ENCODE measurements at regions not wholly inside any gene's neighbourhood (a gene's known extent, or its start where the extent isn't known, plus 50 kb on each side); places are given as distances from the start of the nearest gene placed in this dataset.

GRCh38 chr2:562391-563364 is 114.5 kb downstream of the TMEM18 start:
- H3K27ac ChIP-seq (replicated peaks; ENCODE audit: low read length): no peak overlapping the region
- peaks cover 0 to 2% of the 10 kb centered on the region in 2 donors for H3K4me1 ChIP-seq (ENCODE audit: control insufficient read depth in 2 of 2, insufficient read depth in 1 of 2, low read depth in 1 of 2, low read length in 2 of 2)
- H3K79me1 ChIP-seq (ENCODE audit: low read depth, low read length): no peaks in the 10 kb centered on the region
- peak overlapping the region; percentile 85 for H4K91ac ChIP-seq (ENCODE audit: low read depth, low read length, poor library complexity)
- no peak for DNase-seq (ENCODE audit: low spot score)
- H3K9me3 ChIP-seq (replicated peaks in 1 of 2; ENCODE audit: control insufficient read depth in 2 of 2, insufficient read depth in 1 of 2, low read depth in 1 of 2, low read length in 2 of 2): peaks cover 0 to 2% of the 10 kb centered on the region in 2 donors
- peak overlapping the region; percentile 96 for H2AK5ac ChIP-seq (ENCODE audit: low read depth, low read length)
- peaks cover 0 to 5% (median 0%) of the 10 kb centered on the region in 3 experiments for H3K27me3 ChIP-seq (ENCODE audit: control insufficient read depth in 3 of 3, insufficient read depth in 3 of 3, low read depth in 1 of 3, low read length in 3 of 3)
- no peak overlapping the region for H2BK120ac ChIP-seq (ENCODE audit: low read depth, low read length)
- H3K4ac ChIP-seq (ENCODE audit: low read length): peak overlapping the region; percentile 53
- H2AFZ ChIP-seq (ENCODE audit: low read length): no peak overlapping the region
- no peak overlapping the region for H2BK5ac ChIP-seq (ENCODE audit: low read length)
- H4K8ac ChIP-seq (ENCODE audit: low read depth, low read length): peak overlapping the region; percentile 65
- H3K36me3 ChIP-seq (replicated peaks in 1 of 2; ENCODE audit: control insufficient read depth in 2 of 2, insufficient read depth in 2 of 2, low read length in 2 of 2): no peaks in the 10 kb centered on the region
- no peak overlapping the region for H3K4me3 ChIP-seq (ENCODE audit: low read length in 2 of 2)
- H3K9ac ChIP-seq (ENCODE audit: low read depth, low read length, poor library complexity): peak overlapping the region; percentile 44
- H3K4me2 ChIP-seq (ENCODE audit: insufficient read depth, low read length, poor library complexity, severe bottlenecking): no peak overlapping the region
- H2BK15ac ChIP-seq (ENCODE audit: low read length): peak overlapping the region; percentile 96
- WGBS, 2 donors (ENCODE audit: extremely low coverage in 2 of 2, insufficient read length in 2 of 2, insufficient replicate concordance in 1 of 2): no CpG with 5 or more reads among the region's 33 CpGs
- peak overlapping the region; percentile 94 for H2BK12ac ChIP-seq (ENCODE audit: low read length)
- peak overlapping the region; percentile 97 for H3K14ac ChIP-seq (ENCODE audit: low read length)
- peak overlapping the region; percentile 65 for H3K23ac ChIP-seq (ENCODE audit: low read depth, low read length, poor library complexity)
- H3K18ac ChIP-seq (ENCODE audit: low read length): peak overlapping the region; percentile 95

- H3K9ac ChIP-seq (ENCODE audit: low read depth, low read length, poor library complexity): no peak overlapping the region
- no peak overlapping the region for H3K23ac ChIP-seq (ENCODE audit: low read depth, low read length, poor library complexity)
- H3K18ac ChIP-seq (ENCODE audit: low read length): no peak overlapping the region
- no peak overlapping the region for H4K8ac ChIP-seq (ENCODE audit: low read depth, low read length)
- H4K91ac ChIP-seq (ENCODE audit: low read depth, low read length, poor library complexity): no peak overlapping the region
- no peak overlapping the region for H3K4me2 ChIP-seq (ENCODE audit: insufficient read depth, low read length, poor library complexity, severe bottlenecking)
- H2BK120ac ChIP-seq (ENCODE audit: low read depth, low read length): no peak overlapping the region
- WGBS, 2 donors (ENCODE audit: extremely low coverage in 2 of 2, insufficient read length in 2 of 2, insufficient replicate concordance in 1 of 2): no CpG with 5 or more reads among the region's 14 CpGs
- no peak overlapping the region for H2AK5ac ChIP-seq (ENCODE audit: low read depth, low read length)
- peaks cover 0 to 2% of the 10 kb centered on the region in 2 donors for H3K9me3 ChIP-seq (replicated peaks in 1 of 2; ENCODE audit: control insufficient read depth in 2 of 2, insufficient read depth in 1 of 2, low read depth in 1 of 2, low read length in 2 of 2)
- no peak overlapping the region for H3K4me3 ChIP-seq (ENCODE audit: low read length in 2 of 2)
- no peak overlapping the region for H2BK12ac ChIP-seq (ENCODE audit: low read length)
- no peak overlapping the region for H2BK5ac ChIP-seq (ENCODE audit: low read length)
- no peak overlapping the region for H3K4ac ChIP-seq (ENCODE audit: low read length)
- H2BK15ac ChIP-seq (ENCODE audit: low read length): no peak overlapping the region
- no peak overlapping the region for H2AFZ ChIP-seq (ENCODE audit: low read length)
- no peaks in the 10 kb centered on the region for H3K79me1 ChIP-seq (ENCODE audit: low read depth, low read length)
- H3K4me1 ChIP-seq (ENCODE audit: control insufficient read depth in 2 of 2, insufficient read depth in 1 of 2, low read depth in 1 of 2, low read length in 2 of 2): peaks cover 2 to 9% of the 10 kb centered on the region in 2 donors
- no peak overlapping the region for H3K27ac ChIP-seq (replicated peaks; ENCODE audit: low read length)
- H3K27me3 ChIP-seq (ENCODE audit: control insufficient read depth in 3 of 3, insufficient read depth in 3 of 3, low read depth in 1 of 3, low read length in 3 of 3): peaks cover 0 to 5% (median 0%) of the 10 kb centered on the region in 3 experiments
- H3K36me3 ChIP-seq (replicated peaks in 1 of 2; ENCODE audit: control insufficient read depth in 2 of 2, insufficient read depth in 2 of 2, low read length in 2 of 2): no peaks in the 10 kb centered on the region
- H3K14ac ChIP-seq (ENCODE audit: low read length): no peak overlapping the region
- no peak for DNase-seq (ENCODE audit: low spot score)
Measured at GRCh38 chr2:558879-559278, 118.3 kb downstream of the TMEM18 start.

GRCh38 chr2:558302-558642 is 118.9 kb downstream of the TMEM18 start:
- H2BK120ac ChIP-seq (ENCODE audit: low read depth, low read length): no peak overlapping the region
- no peak overlapping the region for H2AFZ ChIP-seq (ENCODE audit: low read length)
- H3K9me3 ChIP-seq (replicated peaks in 1 of 2; ENCODE audit: control insufficient read depth in 2 of 2, insufficient read depth in 1 of 2, low read depth in 1 of 2, low read length in 2 of 2): peaks cover 0 to 2% of the 10 kb centered on the region in 2 donors

GRCh38 chr2:557635-558301 is 119.4 kb downstream of the TMEM18 start:
- H2BK5ac ChIP-seq (ENCODE audit: low read length): no peak overlapping the region
- WGBS, 2 donors (ENCODE audit: extremely low coverage in 2 of 2, insufficient read length in 2 of 2, insufficient replicate concordance in 1 of 2): no CpG with 5 or more reads among the region's 34 CpGs

More at GRCh38 chr2:558302-558642, 118.9 kb downstream of the TMEM18 start:
- Histone ChIP-seq H2BK15ac (ENCODE audit: low read length) (no peak overlapping the region), H3K18ac (ENCODE audit: low read length) (no peak overlapping the region), H4K8ac (ENCODE audit: low read depth, low read length) (no peak overlapping the region), H3K79me1 (ENCODE audit: low read depth, low read length) (no peaks in the 10 kb centered on the region), H3K27me3 (ENCODE audit: control insufficient read depth in 3 of 3, insufficient read depth in 3 of 3, low read depth in 1 of 3, low read length in 3 of 3) (peaks cover 0 to 5% (median 0%) of the 10 kb centered on the region in 3 experiments), H3K4me1 (ENCODE audit: control insufficient read depth in 2 of 2, insufficient read depth in 1 of 2, low read depth in 1 of 2, low read length in 2 of 2) (peaks cover 0 to 9% of the 10 kb centered on the region in 2 donors), H2BK5ac (ENCODE audit: low read length) (no peak overlapping the region), H3K36me3 (replicated peaks in 1 of 2; ENCODE audit: control insufficient read depth in 2 of 2, insufficient read depth in 2 of 2, low read length in 2 of 2) (no peaks in the 10 kb centered on the region), H2BK12ac (ENCODE audit: low read length) (no peak overlapping the region), H3K4ac (ENCODE audit: low read length) (no peak overlapping the region), H3K27ac (replicated peaks; ENCODE audit: low read length) (no peak overlapping the region), H3K4me3 (ENCODE audit: low read length in 2 of 2) (no peak overlapping the region), H3K4me2 (ENCODE audit: insufficient read depth, low read length, poor library complexity, severe bottlenecking) (no peak overlapping the region), H3K9ac (ENCODE audit: low read depth, low read length, poor library complexity) (no peak overlapping the region), H3K23ac (ENCODE audit: low read depth, low read length, poor library complexity) (no peak overlapping the region), H2AK5ac (ENCODE audit: low read depth, low read length) (no peak overlapping the region), H4K91ac (ENCODE audit: low read depth, low read length, poor library complexity) (no peak overlapping the region), H3K14ac (ENCODE audit: low read length) (no peak overlapping the region)
- WGBS, 2 donors (ENCODE audit: extremely low coverage in 2 of 2, insufficient read length in 2 of 2, insufficient replicate concordance in 1 of 2): no CpG with 5 or more reads among the region's 17 CpGs
- no peak for DNase-seq (ENCODE audit: low spot score)

More at GRCh38 chr2:557635-558301, 119.4 kb downstream of the TMEM18 start:
- Histone ChIP-seq H3K9ac (ENCODE audit: low read depth, low read length, poor library complexity) (no peak overlapping the region), H3K27ac (replicated peaks; ENCODE audit: low read length) (no peak overlapping the region), H2BK120ac (ENCODE audit: low read depth, low read length) (no peak overlapping the region), H3K18ac (ENCODE audit: low read length) (peak overlapping the region; percentile 25), H3K4me3 (ENCODE audit: low read length in 2 of 2) (no peak overlapping the region), H2AK5ac (ENCODE audit: low read depth, low read length) (no peak overlapping the region), H3K36me3 (replicated peaks in 1 of 2; ENCODE audit: control insufficient read depth in 2 of 2, insufficient read depth in 2 of 2, low read length in 2 of 2) (no peaks in the 10 kb centered on the region), H2BK12ac (ENCODE audit: low read length) (no peak overlapping the region), H3K4ac (ENCODE audit: low read length) (no peak overlapping the region), H3K14ac (ENCODE audit: low read length) (no peak overlapping the region), H3K79me1 (ENCODE audit: low read depth, low read length) (no peaks in the 10 kb centered on the region), H3K27me3 (ENCODE audit: control insufficient read depth in 3 of 3, insufficient read depth in 3 of 3, low read depth in 1 of 3, low read length in 3 of 3) (peaks cover 0 to 5% (median 0%) of the 10 kb centered on the region in 3 experiments), H4K8ac (ENCODE audit: low read depth, low read length) (no peak overlapping the region), H3K9me3 (replicated peaks in 1 of 2; ENCODE audit: control insufficient read depth in 2 of 2, insufficient read depth in 1 of 2, low read depth in 1 of 2, low read length in 2 of 2) (peaks cover 0 to 2% of the 10 kb centered on the region in 2 donors), H2BK15ac (ENCODE audit: low read length) (no peak overlapping the region), H4K91ac (ENCODE audit: low read depth, low read length, poor library complexity) (no peak overlapping the region), H3K4me1 (ENCODE audit: control insufficient read depth in 2 of 2, insufficient read depth in 1 of 2, low read depth in 1 of 2, low read length in 2 of 2) (peaks cover 0 to 9% of the 10 kb centered on the region in 2 donors), H3K23ac (ENCODE audit: low read depth, low read length, poor library complexity) (no peak overlapping the region), H2AFZ (ENCODE audit: low read length) (no peak overlapping the region), H3K4me2 (ENCODE audit: insufficient read depth, low read length, poor library complexity, severe bottlenecking) (no peak overlapping the region)
- DNase-seq (ENCODE audit: low spot score): no peak

All from neuronal stem cell (in vitro differentiated cells).